ENCODE measurements at regions not wholly inside any gene's neighbourhood (a gene's known extent, or its start where the extent isn't known, plus 50 kb on each side); places are given as distances from the start of the nearest gene placed in this dataset.

DNA sequence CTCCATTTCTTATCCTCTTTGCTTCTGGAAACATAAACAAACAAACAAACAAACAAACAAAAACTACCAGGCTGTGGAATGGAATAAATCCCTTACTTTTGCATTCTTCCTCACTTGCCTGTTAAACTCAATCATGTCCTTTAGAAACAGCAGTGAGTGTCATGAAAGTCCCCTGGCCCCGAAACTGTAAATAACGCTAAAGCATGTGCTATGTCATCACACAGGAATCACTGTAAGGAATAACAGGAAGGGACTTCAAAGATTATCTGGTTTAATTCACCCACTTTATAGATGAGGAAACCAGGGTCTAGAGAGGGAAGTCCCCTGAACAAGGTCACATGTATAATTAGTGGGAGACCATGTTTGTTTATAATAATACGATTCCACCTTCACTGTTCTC lies 159.4 kb upstream of the MEOX2 start:
- TF ChIP-seq, protein P1, sequence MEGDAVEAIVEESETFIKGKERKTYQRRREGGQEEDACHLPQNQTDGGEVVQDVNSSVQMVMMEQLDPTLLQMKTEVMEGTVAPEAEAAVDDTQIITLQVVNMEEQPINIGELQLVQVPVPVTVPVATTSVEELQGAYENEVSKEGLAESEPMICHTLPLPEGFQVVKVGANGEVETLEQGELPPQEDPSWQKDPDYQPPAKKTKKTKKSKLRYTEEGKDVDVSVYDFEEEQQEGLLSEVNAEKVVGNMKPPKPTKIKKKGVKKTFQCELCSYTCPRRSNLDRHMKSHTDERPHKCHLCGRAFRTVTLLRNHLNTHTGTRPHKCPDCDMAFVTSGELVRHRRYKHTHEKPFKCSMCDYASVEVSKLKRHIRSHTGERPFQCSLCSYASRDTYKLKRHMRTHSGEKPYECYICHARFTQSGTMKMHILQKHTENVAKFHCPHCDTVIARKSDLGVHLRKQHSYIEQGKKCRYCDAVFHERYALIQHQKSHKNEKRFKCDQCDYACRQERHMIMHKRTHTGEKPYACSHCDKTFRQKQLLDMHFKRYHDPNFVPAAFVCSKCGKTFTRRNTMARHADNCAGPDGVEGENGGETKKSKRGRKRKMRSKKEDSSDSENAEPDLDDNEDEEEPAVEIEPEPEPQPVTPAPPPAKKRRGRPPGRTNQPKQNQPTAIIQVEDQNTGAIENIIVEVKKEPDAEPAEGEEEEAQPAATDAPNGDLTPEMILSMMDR (IDR thresholded peaks at IDR 0.05): no peak
- TF ChIP-seq POLR2A (IDR thresholded peaks at IDR 0.05): no peak
